HepG2 (cell line): ENCODE measurements at regions not wholly inside any gene's neighbourhood (a gene's known extent, or its start where the extent isn't known, plus 50 kb on each side); places are given as distances from the start of the nearest gene placed in this dataset.

Experiments used
- ATAC-seq: fragments of 200-7000 bp; cut with Tn5 transposase; 3 replicates; pipeline ENCODE4 v1.9.1; 2020; ENCODE audit warnings: mild to moderate bottlenecking, moderate library complexity
- BruUV-seq: library from RNA; stranded (reverse); fragments of 400-500 nt; replicated peaks from 2 replicates; lab custom pipeline; 2021; lab: Mats Ljungman, UMichigan
- CTCF ChIA-PET: fragments of 300-600 bp; formaldehyde crosslinking; extraction: SDS; loops from one replicate; lab custom pipeline; 2021; ENCODE audit warnings: low total read pairs, inconsistent platforms, low intra/inter-chr PET ratio; lab: Yijun Ruan, JAX
- POLR2A ChIA-PET: fragments of 350-600 bp; sonication (Branson Sonifier 250); formaldehyde crosslinking; loops from one replicate; lab custom pipeline; 2020; ENCODE audit warnings: antibody characterized with exemption, inconsistent platforms; lab: Yijun Ruan, JAX
- DNase-seq: peaks from one replicate; pipeline ENCODE4 v3.0.0-alpha.2; 2015; ENCODE audit warnings: low spot score
- FAIRE-seq: peaks from 3 replicates; lab custom pipeline; 2011; peaks lifted over from hg19 to GRCh38; lab: Jason Lieb, UNC
- H2AFZ ChIP-seq: one replicate; pipeline ENCODE4 v1.6.1; 2011; ENCODE audit warnings: low read length, inconsistent platforms
- H3K27ac ChIP-seq: fragments of 300-600 bp; 3 replicates; pipeline ENCODE4 v1.8.0; 2011; ENCODE audit warnings: mixed run types, mild to moderate bottlenecking, mixed read lengths, low read length, inconsistent platforms; ENCODE audit not compliant: insufficient read depth; ENCODE audit errors: extremely low read length
- H3K27me3 ChIP-seq, 2 experiments: fragments of 200-600 bp in 1 of 2; 2 replicates in 1 of 2; 3 replicates in 1 of 2; pipeline versions ENCODE4 v1.6.0 to v1.8.0; 2011; ENCODE audit warnings: low read length in 2 of 2, mild to moderate bottlenecking in 2 of 2, moderate library complexity in 2 of 2, inconsistent platforms in 1 of 2; ENCODE audit not compliant: insufficient read depth in 2 of 2, control insufficient read depth in 1 of 2
- H3K36me3 ChIP-seq, 2 experiments: fragments of 200-600 bp in 1 of 2; replicated peaks in 1 of 2; 2 replicates in 1 of 2; 3 replicates in 1 of 2; pipeline versions ENCODE4 v1.5.1 to v1.8.0; 2011; ENCODE audit warnings: low read length in 2 of 2, inconsistent platforms in 1 of 2; ENCODE audit not compliant: insufficient read depth in 2 of 2, control insufficient read depth in 1 of 2
- H3K4me1 ChIP-seq: 2 replicates; pipeline ENCODE4 v1.5.1; 2012; ENCODE audit warnings: low read length, inconsistent platforms; ENCODE audit not compliant: insufficient read depth
- H3K4me2 ChIP-seq: 2 replicates; pipeline ENCODE4 v1.6.0; 2011; ENCODE audit warnings: low read depth, low read length, inconsistent platforms
- H3K4me3 ChIP-seq, 3 experiments: fragments of 200-600 bp in 1 of 3; sonication (generic), shearing (Covaris generic) in 1 of 3; replicated peaks in 1 of 3; 2 replicates each; pipeline ENCODE4 v1.5.1; 2011 to 2016; ENCODE audit warnings: low read length in 3 of 3, inconsistent platforms in 2 of 3, low read depth in 2 of 3, mild to moderate bottlenecking in 2 of 3, control low read depth in 1 of 3, mixed read lengths in 1 of 3; ENCODE audit not compliant: insufficient read depth in 1 of 3
- H3K79me2 ChIP-seq: one replicate; pipeline ENCODE4 v1.6.1; 2011; ENCODE audit warnings: low read length, inconsistent platforms; ENCODE audit not compliant: insufficient read depth
- H3K9ac ChIP-seq: 2 replicates; pipeline ENCODE4 v1.6.0; 2011; ENCODE audit warnings: mild to moderate bottlenecking, low read depth, low read length, inconsistent platforms; ENCODE audit not compliant: insufficient read depth
- H3K9me3 ChIP-seq: 2 replicates; pipeline ENCODE4 v1.5.1; 2012; ENCODE audit warnings: mild to moderate bottlenecking, low read length
- H4K20me1 ChIP-seq: 2 replicates; pipeline ENCODE4 v1.6.0; 2011; ENCODE audit warnings: inconsistent platforms, mild to moderate bottlenecking, low read length, moderate library complexity; ENCODE audit not compliant: insufficient read depth
- ARNTL ChIP-seq: sonication (generic); formaldehyde crosslinking; IDR thresholded peaks from 2 replicates; pipeline ENCODE4 v1.4.0; 2020; ENCODE audit warnings: mild to moderate bottlenecking, missing genetic modification reagents
- ATAD3A ChIP-seq: sonication (generic); formaldehyde crosslinking; IDR thresholded peaks from 2 replicates; pipeline ENCODE4 v1.4.0; 2020; ENCODE audit warnings: missing genetic modification reagents
- ATF4 ChIP-seq, 2 experiments: fragments of 450-650 bp in 1 of 2; sonication (generic) in 1 of 2; formaldehyde crosslinking; IDR thresholded peaks; 2 replicates each; pipeline versions ENCODE4 v1.5.0 to v1.8.0; 2020 to 2022; ENCODE audit warnings: mild to moderate bottlenecking in 1 of 2, missing genetic modification reagents in 1 of 2
- BATF2 ChIP-seq: sonication (generic); formaldehyde crosslinking; IDR thresholded peaks from 2 replicates; pipeline ENCODE4 v1.8.0; 2022; ENCODE audit warnings: mild to moderate bottlenecking, missing genetic modification reagents, moderate library complexity
- CERS6 ChIP-seq: sonication (generic); formaldehyde crosslinking; IDR thresholded peaks from 2 replicates; pipeline ENCODE4 v1.5.0; 2020; ENCODE audit warnings: missing genetic modification reagents
- CHD4 ChIP-seq: fragments of 200-600 bp; sonication (generic); IDR thresholded peaks from 2 replicates; pipeline ENCODE4 v1.7.0; 2017; ENCODE audit warnings: mild to moderate bottlenecking, low read length, borderline replicate concordance
- DR1 ChIP-seq: sonication (generic); formaldehyde crosslinking; IDR thresholded peaks from 2 replicates; pipeline ENCODE4 v1.8.0; 2021; ENCODE audit warnings: mild to moderate bottlenecking, missing genetic modification reagents, inconsistent platforms
- GPBP1L1 ChIP-seq: sonication (generic); formaldehyde crosslinking; IDR thresholded peaks from 2 replicates; pipeline ENCODE4 v1.5.0; 2020; ENCODE audit warnings: mild to moderate bottlenecking, missing genetic modification reagents
- HINFP ChIP-seq: sonication (generic); formaldehyde crosslinking; IDR thresholded peaks from 2 replicates; pipeline ENCODE4 v1.4.0; 2020; ENCODE audit warnings: low read depth, mild to moderate bottlenecking, missing genetic modification reagents
- NFYC ChIP-seq: IDR thresholded peaks from 2 replicates; pipeline ENCODE4 v1.6.1; 2016; ENCODE audit warnings: missing genetic modification reagents, missing compliant biosample characterization
- NR2C2 ChIP-seq: sonication (generic); formaldehyde crosslinking; IDR thresholded peaks from 2 replicates; pipeline ENCODE4 v1.4.0; 2020; ENCODE audit warnings: missing genetic modification reagents, mild to moderate bottlenecking, moderate library complexity, borderline replicate concordance
- SMYD3 ChIP-seq: sonication (generic); formaldehyde crosslinking; IDR thresholded peaks from 2 replicates; pipeline ENCODE4 v1.8.1; 2023; ENCODE audit warnings: mild to moderate bottlenecking, missing genetic modification reagents
- SOX6 ChIP-seq, 2 experiments: fragments of 450-650 bp in 1 of 2; sonication (generic) in 1 of 2; formaldehyde crosslinking in 1 of 2; IDR thresholded peaks; 2 replicates each; pipeline versions ENCODE4 v1.4.0 to v1.6.1; 2017 to 2020; ENCODE audit warnings: antibody characterized with exemption in 1 of 2, mild to moderate bottlenecking in 1 of 2, missing genetic modification reagents in 1 of 2
- ZNF276 ChIP-seq: sonication (generic); formaldehyde crosslinking; IDR thresholded peaks from 2 replicates; pipeline ENCODE4 v1.4.0; 2020; ENCODE audit warnings: mild to moderate bottlenecking, low read depth, missing genetic modification reagents
- ZSCAN20 ChIP-seq: sonication (generic); formaldehyde crosslinking; IDR thresholded peaks from 2 replicates; pipeline ENCODE4 v1.4.0; 2020; ENCODE audit warnings: missing genetic modification reagents, mild to moderate bottlenecking, borderline replicate concordance
- WGBS: methylation state at CpG from one replicate; pipeline ENCODE4 v1.1.6; 2017; ENCODE audit warnings: low lambda C conversion rate; 5-methylcytosine and 5-hydroxymethylcytosine counted together
- in situ Hi-C: cut with HindIII; loops from 2 replicates; pipeline ENCODE4 v1.10.0; 2017; ENCODE audit warnings: low pct_unique_long_range_greater_than_20kb; ENCODE audit not compliant: extremely low pct_ligation_motif_present
- intact Hi-C: fragments of 100-400 bp; cut with micrococcal nuclease; formaldehyde crosslinking; loops from one replicate; pipeline ENCODE4 v1.10.0; 2022; ENCODE audit not compliant: unreplicated experiment

- no peak overlapping the region for H3K4me2 ChIP-seq
- ChIA-PET POLR2A (no interaction called here), CTCF (no interaction called here)
- no peaks in the 10 kb centered on the region for H3K27me3 ChIP-seq
- no peak overlapping the region for H3K27ac ChIP-seq
- H3K4me1 ChIP-seq, result no peaks in the 10 kb centered on the region
- no peaks in the 10 kb centered on the region for H3K79me2 ChIP-seq
- no peak overlapping the region for H2AFZ ChIP-seq
- H3K36me3 ChIP-seq, result no peaks in the 10 kb centered on the region
- H3K9ac ChIP-seq, result no peak overlapping the region
- no peaks in the 10 kb centered on the region for H4K20me1 ChIP-seq
- FAIRE-seq, result no peak
- intact Hi-C loops, result no loop called here
- no peak overlapping the region for H3K4me3 ChIP-seq
- no peaks in the 10 kb centered on the region; the same call in 1 of the 2 replicates for H3K9me3 ChIP-seq
- in situ Hi-C loops, result no loop called here
- no TSS peak for BruUV-seq
- 6% methylated on average over 2 of the region's 2 CpGs for WGBS
- no peak for ATAC-seq
- TF ChIP-seq ATF4 (CRISPR knock-in tag; IDR thresholded peaks at IDR 0.05) (no peak), NR2C2 (CRISPR knock-in tag) (no peak), CHD4 (no peak), SMYD3 (CRISPR knock-in tag) (no peak), CERS6 (CRISPR knock-in tag) (no peak), ATAD3A (CRISPR knock-in tag) (no peak), ZNF276 (CRISPR knock-in tag) (no peak), SOX6 (IDR thresholded peaks at IDR 0.05) (no peak), SOX6 (CRISPR knock-in tag; IDR thresholded peaks at IDR 0.05) (no peak), GPBP1L1 (CRISPR knock-in tag) (no peak), ARNTL (CRISPR knock-in tag) (no peak), DR1 (CRISPR knock-in tag) (no peak), NFYC (CRISPR knock-in tag) (no peak), HINFP (CRISPR knock-in tag) (no peak), BATF2 (CRISPR knock-in tag) (no peak), ZSCAN20 (CRISPR knock-in tag) (no peak)
- no peak for DNase-seq
Observed at GRCh38 chrX:10380300-10380699, 223.5 kb downstream of the CLCN4 start.
